ENCODE measurements at regions not wholly inside any gene's neighbourhood (a gene's known extent, or its start where the extent isn't known, plus 50 kb on each side); places are given as distances from the start of the nearest gene placed in this dataset.

DNA sequence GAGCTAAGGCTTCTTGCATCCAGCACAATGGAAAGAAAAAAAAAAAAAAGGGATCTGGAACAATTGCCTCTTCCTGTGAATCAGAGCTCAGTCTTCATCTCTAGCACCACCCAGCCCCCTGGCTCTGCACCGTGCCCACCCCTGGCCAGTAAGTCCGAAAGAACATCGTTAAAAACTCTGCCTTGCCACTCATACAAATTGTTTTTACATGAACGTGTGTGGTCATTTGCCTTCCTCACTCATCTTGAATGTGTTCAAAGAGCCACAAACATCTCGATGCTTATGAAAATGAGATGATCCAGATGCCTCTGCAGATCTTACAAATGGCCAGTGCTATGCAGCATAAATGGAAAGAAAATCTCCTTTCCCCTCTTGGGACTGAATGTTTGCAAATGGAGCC, 400.0 kb upstream of the PPP2R3A start:
- H3K4me1 ChIP-seq = no peaks in the 10 kb centered on the region
- no peak overlapping the region for H3K27ac ChIP-seq
- H3K4me3 ChIP-seq = no peak overlapping the region
- intact Hi-C loops (cut with DNase I; ENCODE audit: low total_unique reads) = no loop called here
- H3K9me3 ChIP-seq = no peaks in the 10 kb centered on the region
- DNase-seq = no peak
- H3K27me3 ChIP-seq = no peaks in the 10 kb centered on the region
- no peaks in the 10 kb centered on the region for H3K36me3 ChIP-seq
- TF ChIP-seq, protein P1, sequence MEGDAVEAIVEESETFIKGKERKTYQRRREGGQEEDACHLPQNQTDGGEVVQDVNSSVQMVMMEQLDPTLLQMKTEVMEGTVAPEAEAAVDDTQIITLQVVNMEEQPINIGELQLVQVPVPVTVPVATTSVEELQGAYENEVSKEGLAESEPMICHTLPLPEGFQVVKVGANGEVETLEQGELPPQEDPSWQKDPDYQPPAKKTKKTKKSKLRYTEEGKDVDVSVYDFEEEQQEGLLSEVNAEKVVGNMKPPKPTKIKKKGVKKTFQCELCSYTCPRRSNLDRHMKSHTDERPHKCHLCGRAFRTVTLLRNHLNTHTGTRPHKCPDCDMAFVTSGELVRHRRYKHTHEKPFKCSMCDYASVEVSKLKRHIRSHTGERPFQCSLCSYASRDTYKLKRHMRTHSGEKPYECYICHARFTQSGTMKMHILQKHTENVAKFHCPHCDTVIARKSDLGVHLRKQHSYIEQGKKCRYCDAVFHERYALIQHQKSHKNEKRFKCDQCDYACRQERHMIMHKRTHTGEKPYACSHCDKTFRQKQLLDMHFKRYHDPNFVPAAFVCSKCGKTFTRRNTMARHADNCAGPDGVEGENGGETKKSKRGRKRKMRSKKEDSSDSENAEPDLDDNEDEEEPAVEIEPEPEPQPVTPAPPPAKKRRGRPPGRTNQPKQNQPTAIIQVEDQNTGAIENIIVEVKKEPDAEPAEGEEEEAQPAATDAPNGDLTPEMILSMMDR (IDR thresholded peaks at IDR 0.05) = no peak
- TF ChIP-seq POLR2A (IDR thresholded peaks at IDR 0.05) = no peak

DNA sequence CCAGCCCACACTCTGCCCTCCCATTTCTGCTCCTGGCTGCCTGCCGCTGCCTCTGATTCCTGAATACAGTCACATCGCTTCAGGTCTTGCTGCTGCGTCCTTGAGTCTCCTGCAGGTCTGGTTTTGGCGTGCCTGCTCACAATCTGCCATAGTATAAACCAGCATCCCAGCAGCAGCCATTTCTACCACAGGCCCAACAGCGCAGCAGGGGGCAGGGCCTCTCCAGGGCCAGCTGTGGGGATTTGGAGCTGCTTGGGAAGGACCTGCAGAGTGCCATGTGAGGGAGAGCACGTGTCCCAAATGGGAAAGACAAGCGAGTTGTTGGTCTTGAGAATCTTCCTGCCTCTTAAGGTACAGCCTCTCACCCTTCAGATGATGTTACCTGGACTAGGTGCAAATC, 398.3 kb upstream of the PPP2R3A start:
- TF ChIP-seq, protein P1 (IDR thresholded peaks at IDR 0.05) = no peak
- TF ChIP-seq POLR2A (IDR thresholded peaks at IDR 0.05) = no peak
- Histone ChIP-seq H3K4me1 (no peaks in the 10 kb centered on the region), H3K4me3 (no peak overlapping the region), H3K27me3 (no peaks in the 10 kb centered on the region), H3K36me3 (no peaks in the 10 kb centered on the region), H3K9me3 (no peaks in the 10 kb centered on the region), H3K27ac (no peak overlapping the region)
- DNase-seq = no peak
- intact Hi-C loops (cut with DNase I; ENCODE audit: low total_unique reads) = no loop called here

DNA sequence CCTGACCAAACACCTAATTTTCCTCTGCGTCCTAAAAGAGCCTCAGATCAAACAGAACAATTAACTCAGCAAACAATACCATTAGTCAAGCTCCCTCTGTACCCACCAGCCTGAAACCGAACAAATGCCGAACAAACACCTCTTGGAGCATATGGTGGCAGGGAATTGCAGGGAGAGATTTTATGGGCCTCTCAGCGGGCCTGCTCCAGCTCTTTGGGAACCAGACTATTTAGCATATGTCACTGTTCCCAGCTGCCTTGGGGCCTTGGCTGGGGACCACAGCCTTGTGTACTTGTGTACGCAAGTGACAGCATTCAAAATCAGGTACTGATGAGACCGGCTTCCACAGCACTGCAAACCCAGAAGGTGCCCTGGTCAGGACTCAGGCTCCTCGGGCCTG, 388.8 kb upstream of the PPP2R3A start:
- no peaks in the 10 kb centered on the region for H3K4me1 ChIP-seq
- H3K36me3 ChIP-seq = no peaks in the 10 kb centered on the region
- intact Hi-C loops (cut with DNase I; ENCODE audit: low total_unique reads) = no loop called here
- no peaks in the 10 kb centered on the region for H3K9me3 ChIP-seq
- no peak overlapping the region for H3K27ac ChIP-seq
- H3K27me3 ChIP-seq = no peaks in the 10 kb centered on the region
- no peak overlapping the region for H3K4me3 ChIP-seq
- TF ChIP-seq, protein P1 (IDR thresholded peaks at IDR 0.05) = no peak
- no peak for TF ChIP-seq POLR2A (IDR thresholded peaks at IDR 0.05)
- no peak for DNase-seq

DNA sequence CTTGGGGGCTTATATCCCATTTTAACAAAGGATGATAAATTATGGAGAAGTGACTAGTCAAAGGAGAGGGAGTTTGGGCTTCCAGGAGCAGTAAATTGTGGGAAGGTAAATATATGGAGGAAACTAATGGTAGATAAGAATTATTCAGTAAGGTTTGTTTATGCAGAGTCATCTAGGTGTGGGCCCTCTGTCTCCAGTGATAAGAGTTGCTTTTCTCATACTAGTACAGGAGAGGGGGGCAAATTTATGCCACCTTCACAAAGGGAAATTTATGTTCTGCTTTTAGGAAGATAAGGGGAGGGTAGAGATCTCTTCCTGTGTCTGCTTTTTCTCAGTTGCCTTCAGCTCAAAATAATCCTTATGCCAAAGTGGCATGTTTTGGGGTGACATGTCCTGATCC, 383.7 kb upstream of the PPP2R3A start:
- Histone ChIP-seq H3K4me1 (no peaks in the 10 kb centered on the region), H3K27me3 (no peaks in the 10 kb centered on the region), H3K4me3 (no peak overlapping the region), H3K9me3 (no peaks in the 10 kb centered on the region), H3K36me3 (no peaks in the 10 kb centered on the region), H3K27ac (no peak overlapping the region)
- no peak for DNase-seq
- intact Hi-C loops (cut with DNase I; ENCODE audit: low total_unique reads) = no loop called here
- no peak for TF ChIP-seq POLR2A (IDR thresholded peaks at IDR 0.05)
- TF ChIP-seq, protein P1 (IDR thresholded peaks at IDR 0.05) = no peak

DNA sequence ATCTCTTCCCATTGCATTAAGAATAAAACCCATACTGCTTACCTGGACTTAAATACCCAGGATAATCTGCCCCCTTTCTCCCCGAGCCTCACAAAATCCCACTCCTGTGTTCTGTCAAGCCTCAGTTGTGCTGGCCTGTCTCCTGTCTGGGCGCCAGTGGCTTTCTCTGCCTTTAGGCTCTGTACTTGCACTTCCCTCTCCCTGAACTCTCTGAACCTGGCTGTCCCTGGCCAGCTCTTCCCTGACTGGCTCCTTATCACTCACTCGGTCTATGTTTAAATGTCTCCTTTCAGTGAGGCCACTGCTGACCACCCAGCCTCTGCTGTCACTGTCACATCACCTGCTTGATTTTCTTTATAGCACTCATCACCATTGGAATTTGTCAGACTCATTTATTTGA, 382.7 kb upstream of the PPP2R3A start:
- no peak for DNase-seq
- Histone ChIP-seq H3K9me3 (no peaks in the 10 kb centered on the region), H3K27me3 (no peaks in the 10 kb centered on the region), H3K4me1 (no peaks in the 10 kb centered on the region), H3K36me3 (no peaks in the 10 kb centered on the region), H3K4me3 (no peak overlapping the region), H3K27ac (no peak overlapping the region)
- intact Hi-C loops (cut with DNase I; ENCODE audit: low total_unique reads) = no loop called here
- TF ChIP-seq, protein P1 (IDR thresholded peaks at IDR 0.05) = no peak
- no peak for TF ChIP-seq POLR2A (IDR thresholded peaks at IDR 0.05)

All from uterus (tissue), 3 donors.